Smooth muscle cell (in vitro differentiated cells): ENCODE measurements at regions not wholly inside any gene's neighbourhood (a gene's known extent, or its start where the extent isn't known, plus 50 kb on each side); places are given as distances from the start of the nearest gene placed in this dataset.
A peak's percentile ranks its signal among the peaks of the same experiment; 100 is the strongest.

ENCODE experiments used
- DNase-seq: peaks from one replicate; lab custom pipeline; 2025; ENCODE audit not compliant: unreplicated experiment; lab: John Stamatoyannopoulos, UW
- H2AFZ ChIP-seq: fragments of 200-600 bp; sonication (generic); 2 replicates; pipeline ENCODE4 v1.6.0; 2016; ENCODE audit warnings: antibody characterized with exemption, low read depth, mild to moderate bottlenecking
- H3F3A ChIP-seq: fragments of 200-600 bp; sonication (generic); 2 replicates; pipeline ENCODE4 v1.6.0; 2017; ENCODE audit warnings: antibody characterized with exemption, low read depth
- H3K27ac ChIP-seq: fragments of 200-600 bp; sonication (generic); 2 replicates; pipeline ENCODE4 v1.5.1; 2016; ENCODE audit warnings: low read depth, mild to moderate bottlenecking
- H3K27me3 ChIP-seq: fragments of 200-600 bp; sonication (generic); 2 replicates; pipeline ENCODE4 v1.6.1; 2016; ENCODE audit warnings: low read depth, mild to moderate bottlenecking
- H3K36me3 ChIP-seq: fragments of 200-600 bp; sonication (generic); 2 replicates; pipeline ENCODE4 v1.5.1; 2016; ENCODE audit warnings: low read depth
- H3K4me1 ChIP-seq: fragments of 200-600 bp; sonication (generic); 2 replicates; pipeline ENCODE4 v1.5.1; 2016; ENCODE audit warnings: low read depth
- H3K4me2 ChIP-seq: fragments of 200-600 bp; sonication (generic); 2 replicates; pipeline ENCODE4 v1.6.0; 2016; ENCODE audit warnings: mild to moderate bottlenecking
- H3K4me3 ChIP-seq: fragments of 200-600 bp; sonication (generic); 2 replicates; pipeline ENCODE4 v1.5.1; 2016; ENCODE audit warnings: mild to moderate bottlenecking
- H3K79me2 ChIP-seq: fragments of 200-600 bp; sonication (generic); 2 replicates; pipeline ENCODE4 v1.6.0; 2016; ENCODE audit warnings: low read depth, mild to moderate bottlenecking
- H3K9ac ChIP-seq: fragments of 200-600 bp; sonication (generic); 2 replicates; pipeline ENCODE4 v1.6.0; 2016; ENCODE audit warnings: low read depth
- H3K9me3 ChIP-seq: fragments of 200-600 bp; sonication (generic); replicated peaks from 2 replicates; pipeline ENCODE4 v1.5.1; 2016; ENCODE audit warnings: low read depth
- H4K20me1 ChIP-seq: fragments of 200-600 bp; sonication (generic); 2 replicates; pipeline ENCODE4 v1.6.0; 2016; ENCODE audit warnings: low read depth
- CTCF ChIP-seq: fragments of 200-600 bp; sonication (generic); IDR thresholded peaks from 2 replicates; pipeline ENCODE4 v1.5.1; 2017; ENCODE audit warnings: borderline replicate concordance, mild to moderate bottlenecking, antibody characterized with exemption; ENCODE audit not compliant: insufficient read depth, poor library complexity, severe bottlenecking
- WGBS: methylation state at CpG from one replicate; pipeline ENCODE4 v1.1.7; 2016; ENCODE audit warnings: low lambda C conversion rate; 5-methylcytosine and 5-hydroxymethylcytosine counted together

GRCh38 chr2:84286878-84287277 lies 172.2 kb downstream of the SUCLG1 start:
- no peaks in the 10 kb centered on the region for H3K4me1 ChIP-seq
- no peaks in the 10 kb centered on the region for H3K9me3 ChIP-seq
- no peaks in the 10 kb centered on the region for H3K36me3 ChIP-seq
- DNase-seq, result no peak
- H3K79me2 ChIP-seq, result no peaks in the 10 kb centered on the region
- no peak overlapping the region for H3K4me2 ChIP-seq
- H2AFZ ChIP-seq, result no peak overlapping the region
- no peaks in the 10 kb centered on the region for H4K20me1 ChIP-seq
- H3K9ac ChIP-seq, result no peak overlapping the region
- no peaks in the 10 kb centered on the region for H3F3A ChIP-seq
- TF ChIP-seq CTCF, result no peak
- H3K27ac ChIP-seq, result no peak overlapping the region
- no peaks in the 10 kb centered on the region for H3K27me3 ChIP-seq
- WGBS, result 95% methylated on average over 4 of the region's 4 CpGs
- H3K4me3 ChIP-seq, result no peak overlapping the region

- no peaks in the 10 kb centered on the region for H3F3A ChIP-seq
- H3K36me3 ChIP-seq, result no peaks in the 10 kb centered on the region
- no peak overlapping the region for H3K4me3 ChIP-seq
- TF ChIP-seq CTCF, result no peak
- no peaks in the 10 kb centered on the region for H4K20me1 ChIP-seq
- DNase-seq, result no peak
- H3K9ac ChIP-seq, result no peak overlapping the region
- WGBS, result 87% methylated on average over 1 of the region's 1 CpG
- H3K9me3 ChIP-seq, result no peaks in the 10 kb centered on the region
- H3K27ac ChIP-seq, result no peak overlapping the region
- no peaks in the 10 kb centered on the region for H3K27me3 ChIP-seq
- no peaks in the 10 kb centered on the region for H3K79me2 ChIP-seq
- H3K4me2 ChIP-seq, result no peak overlapping the region
- no peaks in the 10 kb centered on the region for H3K4me1 ChIP-seq
- H2AFZ ChIP-seq, result no peak overlapping the region
Measured at GRCh38 chr2:84285056-84285747, 173.9 kb downstream of the SUCLG1 start.

- H3K4me3 ChIP-seq, result no peak overlapping the region
- H3K79me2 ChIP-seq, result no peaks in the 10 kb centered on the region
- H3K27ac ChIP-seq, result no peak overlapping the region
- no peak for TF ChIP-seq CTCF
- no peak overlapping the region for H3K4me2 ChIP-seq
- WGBS, result 69% methylated on average over 3 of the region's 3 CpGs
- no peaks in the 10 kb centered on the region for H3K27me3 ChIP-seq
- H3F3A ChIP-seq, result no peaks in the 10 kb centered on the region
- H3K9me3 ChIP-seq, result no peaks in the 10 kb centered on the region
- peak overlapping the region; percentile 54 for H2AFZ ChIP-seq
- H3K9ac ChIP-seq, result no peak overlapping the region
- no peaks in the 10 kb centered on the region for H3K36me3 ChIP-seq
- no peaks in the 10 kb centered on the region for H4K20me1 ChIP-seq
- no peak for DNase-seq
- H3K4me1 ChIP-seq, result no peaks in the 10 kb centered on the region
Measured at GRCh38 chr2:84283506-84283905, 175.6 kb downstream of the SUCLG1 start.

GRCh38 chr2:84281510-84281909 lies 177.6 kb downstream of the SUCLG1 start:
- Histone ChIP-seq H3K4me2 (no peak overlapping the region), H3F3A (no peaks in the 10 kb centered on the region), H3K27me3 (no peaks in the 10 kb centered on the region), H3K79me2 (no peaks in the 10 kb centered on the region), H3K4me1 (no peaks in the 10 kb centered on the region), H3K4me3 (no peak overlapping the region), H3K9me3 (no peaks in the 10 kb centered on the region), H2AFZ (no peak overlapping the region), H3K27ac (no peak overlapping the region), H3K9ac (no peak overlapping the region), H4K20me1 (no peaks in the 10 kb centered on the region), H3K36me3 (no peaks in the 10 kb centered on the region)
- no peak for DNase-seq
- TF ChIP-seq CTCF, result no peak
- 88% methylated on average over 3 of the region's 3 CpGs for WGBS
